ENCODE measurements at regions not wholly inside any gene's neighbourhood (a gene's known extent, or its start where the extent isn't known, plus 50 kb on each side); places are given as distances from the start of the nearest gene placed in this dataset.

- DNase-seq, result no peak
Measured at GRCh38 chr9:17894501-17895160, 315.8 kb downstream of the SH3GL2 start.

DNA sequence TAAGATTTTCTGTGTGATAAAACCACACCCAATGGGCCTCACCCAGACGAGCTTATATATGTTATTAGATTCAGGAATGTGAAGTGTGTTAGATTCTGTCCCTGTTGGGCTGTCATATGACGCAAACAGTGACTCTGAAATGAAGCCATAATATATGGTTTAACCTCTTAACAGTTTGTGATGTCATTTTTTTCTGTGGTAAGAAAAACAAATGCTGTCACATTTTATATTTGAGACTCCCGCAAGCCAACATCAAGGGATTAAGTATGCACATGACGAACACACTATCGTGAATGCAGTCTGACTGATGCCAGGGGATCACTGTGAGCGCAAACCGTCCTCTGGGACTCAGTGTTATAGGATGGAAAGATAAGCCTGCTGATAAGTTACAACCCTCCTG lies 321.7 kb downstream of the SH3GL2 start:
- no peak for DNase-seq

- DNase-seq, result no peak
Measured at GRCh38 chr9:17905366-17905765, 326.5 kb downstream of the SH3GL2 start.

DNA sequence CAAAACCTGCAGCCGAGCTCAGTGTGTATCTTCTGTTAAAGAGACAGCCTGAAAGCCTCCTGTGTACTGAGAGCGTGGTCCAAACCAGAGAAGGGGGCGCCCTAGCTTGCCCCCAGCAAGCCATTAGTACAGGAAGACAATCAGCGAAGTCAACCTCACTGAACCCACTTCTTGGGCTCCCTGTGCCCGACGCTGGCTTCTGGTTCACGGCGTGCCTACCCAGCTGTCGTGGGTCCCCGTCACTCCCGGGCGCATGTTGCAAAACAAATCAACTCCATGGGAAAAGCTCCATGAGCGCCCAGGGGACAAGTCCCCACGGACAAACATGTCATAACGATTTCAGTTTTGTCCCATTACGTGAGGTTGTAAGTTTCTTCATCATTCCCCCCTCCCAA lies 326.9 kb downstream of the SH3GL2 start:
- DNase-seq, result no peak

GRCh38 chr9:17906176-17906840 lies 327.4 kb downstream of the SH3GL2 start:
- DNase-seq, result no peak

DNA sequence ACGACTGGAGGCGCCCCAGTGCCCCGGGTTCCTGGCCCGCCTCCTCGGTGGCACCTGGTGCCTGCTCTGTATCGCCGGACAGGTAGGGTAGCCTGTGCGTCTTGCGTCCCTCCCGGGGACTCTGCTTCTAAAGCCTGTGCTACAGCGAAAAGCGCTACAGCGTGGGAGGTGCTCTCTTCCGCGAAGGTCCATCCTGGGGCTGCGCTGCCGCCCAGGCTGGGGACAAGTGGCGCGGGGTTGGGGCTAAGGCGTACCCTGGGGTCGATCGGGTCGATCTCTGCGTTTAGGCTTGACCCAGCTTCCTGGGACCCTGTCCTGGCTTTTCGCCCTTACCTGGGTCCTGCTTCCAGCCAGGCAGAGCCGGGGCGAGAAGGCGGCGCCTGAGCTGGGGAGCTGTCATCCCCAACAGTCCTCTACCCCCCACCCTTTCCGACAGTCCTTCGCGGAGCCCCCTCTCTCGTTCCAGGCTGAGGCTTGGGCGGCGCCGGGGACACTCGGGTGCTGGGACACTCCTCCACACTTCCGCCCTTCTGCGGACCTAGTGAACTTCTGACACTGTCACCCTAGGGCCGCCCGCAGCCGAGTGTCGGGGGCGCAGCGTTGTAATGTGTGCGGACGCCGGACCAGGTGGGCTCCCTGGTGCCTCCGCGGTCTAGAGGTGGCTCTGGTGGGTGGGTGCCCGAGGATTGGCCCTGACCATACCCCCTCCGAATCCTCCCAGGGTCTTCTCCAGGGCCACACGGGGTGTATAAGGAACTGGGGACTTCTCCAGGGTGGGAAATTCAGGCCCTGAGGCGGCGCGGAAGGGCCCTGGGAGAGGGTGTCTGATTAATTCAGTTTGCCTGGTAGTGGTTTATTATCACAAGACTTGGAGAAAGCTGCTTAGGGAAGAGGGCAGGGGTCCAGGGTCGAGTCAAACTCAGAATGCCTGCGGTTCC lies 328.2 kb downstream of the SH3GL2 start:
- DNase-seq, result no peak

GRCh38 chr9:17907779-17908508 lies 329.1 kb downstream of the SH3GL2 start:
- no peak for DNase-seq

DNA sequence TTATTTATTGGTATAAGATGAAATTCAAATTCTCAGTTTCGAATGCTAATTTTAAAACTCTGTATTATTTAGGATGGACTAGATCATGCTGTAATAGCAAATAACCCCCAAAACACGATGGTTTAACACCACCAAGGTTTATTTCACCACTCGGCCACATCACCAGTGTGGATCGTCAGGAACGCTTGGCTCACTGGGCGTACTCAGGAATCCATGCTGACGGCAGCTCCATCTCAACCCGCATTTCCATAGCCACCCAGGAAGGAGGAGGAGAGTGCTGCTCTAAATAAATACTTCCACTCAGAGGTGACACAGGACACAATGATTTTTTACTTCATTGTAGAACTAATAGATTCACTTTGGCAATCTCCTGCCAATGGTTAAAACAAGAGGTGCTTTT lies 347.4 kb downstream of the SH3GL2 start:
- no peak for DNase-seq

GRCh38 chr9:17927616-17928015 lies 348.8 kb downstream of the SH3GL2 start:
- DNase-seq, result no peak

- DNase-seq, result no peak
Measured at GRCh38 chr9:17928228-17928627, 349.4 kb downstream of the SH3GL2 start.

- DNase-seq, result no peak
Measured at GRCh38 chr9:17928768-17929167, 349.9 kb downstream of the SH3GL2 start.

- no peak for DNase-seq
Measured at GRCh38 chr9:17929506-17929905, 350.6 kb downstream of the SH3GL2 start.

- no peak for DNase-seq
Measured at GRCh38 chr9:17930071-17930470, 351.2 kb downstream of the SH3GL2 start.

- no peak for DNase-seq
Measured at GRCh38 chr9:17936365-17936764, 357.5 kb downstream of the SH3GL2 start.

- no peak for DNase-seq
Measured at GRCh38 chr9:17938035-17938655, 359.3 kb downstream of the SH3GL2 start.

DNA sequence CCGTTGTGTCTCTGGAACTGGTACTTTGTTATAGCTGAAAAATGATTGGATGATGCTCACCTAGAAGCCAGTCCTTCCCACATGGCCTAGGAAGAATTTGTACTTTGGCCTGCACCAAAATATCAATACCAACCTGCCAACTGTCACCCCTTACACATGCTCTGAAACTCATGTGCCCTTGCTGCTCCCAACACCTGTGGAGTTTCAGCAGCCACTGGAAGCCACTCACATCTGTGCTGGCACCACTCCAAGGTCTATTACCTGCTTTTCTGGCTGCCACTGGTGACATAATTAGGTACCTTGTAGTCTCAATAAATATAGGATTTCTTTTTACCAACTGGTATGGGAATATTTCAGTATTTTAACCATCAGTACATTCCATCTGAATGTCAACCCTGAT lies 363.6 kb downstream of the SH3GL2 start:
- no peak for DNase-seq

DNA sequence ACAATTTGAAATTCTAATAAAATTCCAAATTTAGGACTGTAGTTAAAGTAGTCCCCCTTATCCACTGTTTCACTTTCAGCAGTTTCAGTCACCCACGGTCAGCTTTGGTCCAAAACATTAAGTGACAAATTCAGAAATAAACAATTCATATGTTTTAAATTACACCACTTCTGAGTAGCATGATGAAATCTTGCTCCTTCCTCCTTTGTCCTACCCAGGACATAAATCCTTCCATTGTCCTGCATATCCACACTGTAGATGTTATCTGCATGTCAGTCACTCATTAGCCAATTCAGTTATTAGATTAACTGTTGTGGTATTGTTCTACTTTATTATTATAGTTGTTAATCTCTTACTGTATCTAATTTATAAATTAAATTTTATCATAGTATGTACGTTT lies 376.5 kb downstream of the SH3GL2 start:
- DNase-seq, result no peak

- no peak for DNase-seq
Measured at GRCh38 chr9:17958363-17958762, 379.5 kb downstream of the SH3GL2 start.

GRCh38 chr9:17962747-17963146 lies 383.9 kb downstream of the SH3GL2 start:
- no peak for DNase-seq

- no peak for DNase-seq
Measured at GRCh38 chr9:17963498-17963897, 384.6 kb downstream of the SH3GL2 start.

DNA sequence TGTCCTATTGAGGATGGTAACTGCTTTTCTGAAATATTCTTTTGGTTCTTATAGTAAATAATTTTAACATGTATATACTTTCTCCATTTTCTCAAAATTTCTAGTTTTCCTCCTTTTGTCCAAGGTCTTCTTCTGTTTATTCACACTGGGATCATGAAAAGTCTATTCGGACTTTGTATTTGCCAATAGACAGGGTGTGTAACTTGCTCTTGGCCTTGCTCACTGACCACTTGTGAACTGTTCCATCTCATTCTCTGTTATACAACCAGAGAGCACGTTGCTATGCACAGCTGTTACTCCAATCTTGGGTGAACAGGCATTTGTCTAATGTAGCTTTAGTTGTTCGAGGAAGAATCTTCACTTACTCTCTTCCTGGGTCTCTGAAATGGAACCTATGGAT lies 388.9 kb downstream of the SH3GL2 start:
- DNase-seq, result no peak

DNA sequence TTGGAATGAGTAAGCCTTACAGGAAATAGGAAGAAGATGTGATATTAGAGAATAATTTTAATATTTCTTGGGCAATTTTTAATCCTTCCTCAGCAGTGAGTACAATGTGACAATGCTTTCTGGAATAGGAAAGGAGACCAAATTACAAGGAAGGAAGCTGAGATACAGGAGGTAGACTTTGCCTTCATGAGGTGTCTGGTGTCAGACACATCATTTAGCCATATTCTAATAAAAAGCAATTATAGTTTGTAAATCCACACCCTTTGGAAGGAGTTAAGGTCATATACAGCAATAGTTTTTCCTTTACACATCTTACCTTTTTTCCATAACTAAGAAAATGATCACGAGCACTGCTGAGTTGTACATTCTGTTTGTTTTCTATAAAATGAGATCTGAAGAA lies 390.4 kb downstream of the SH3GL2 start:
- DNase-seq, result no peak

GRCh38 chr9:17970277-17970676 lies 391.4 kb downstream of the SH3GL2 start:
- no peak for DNase-seq

Data from NCI-H2227 treated with DMSO at 0.1 percent for 48 hours (cell line).